ELR (cell line): ENCODE measurements at regions not wholly inside any gene's neighbourhood (a gene's known extent, or its start where the extent isn't known, plus 50 kb on each side); places are given as distances from the start of the nearest gene placed in this dataset.
A peak's percentile ranks its signal among the peaks of the same experiment; 100 is the strongest.
"Not testable (repeated sequence)": the region's sequence is repeated elsewhere in the genome, so short reads cannot be mapped to it uniquely, and the experiment has no call there.

Experiments
- DNase-seq: peaks from one replicate; pipeline ENCODE4 v3.0.0-alpha.2; 2015; ENCODE audit warnings: low read depth

DNA sequence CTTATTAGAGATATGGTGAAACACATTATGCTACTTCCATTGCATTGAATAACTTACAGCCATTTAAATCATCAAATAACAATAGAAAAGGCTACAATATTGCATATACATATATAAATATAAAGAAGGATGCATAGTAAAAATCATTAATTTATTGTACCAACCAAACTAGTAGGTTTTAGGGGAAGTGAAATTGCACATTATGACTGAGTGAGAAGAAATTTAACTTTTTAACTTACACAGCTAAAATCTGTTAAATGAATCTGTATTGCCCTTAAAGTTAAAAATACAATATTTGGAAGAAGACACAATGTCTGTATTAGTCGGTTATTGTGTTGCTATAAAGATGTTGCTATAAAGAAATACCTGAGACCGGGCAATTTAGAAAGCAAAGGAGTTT is 2073.7 kb upstream of the ACO1 start:
- DNase-seq, result no peak

DNA sequence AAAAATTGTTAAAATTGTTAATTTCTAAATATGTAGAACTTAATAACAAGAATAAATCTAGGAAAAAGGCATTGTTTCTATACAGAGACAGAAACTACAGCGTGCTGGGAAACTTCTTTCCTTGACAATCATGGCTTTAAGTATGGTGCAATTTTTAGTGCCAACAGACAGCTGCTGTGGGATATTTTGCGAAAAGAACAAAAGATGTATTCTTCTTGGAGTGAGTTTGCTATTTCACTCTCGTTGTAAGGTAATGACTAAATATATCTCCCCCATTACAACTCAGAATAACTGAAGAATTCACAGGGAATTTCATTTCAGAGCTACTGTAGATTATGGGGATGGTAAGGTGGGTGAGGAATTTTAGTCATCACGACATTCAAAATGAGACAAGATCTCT is 2055.0 kb upstream of the ACO1 start:
- no peak for DNase-seq

DNA sequence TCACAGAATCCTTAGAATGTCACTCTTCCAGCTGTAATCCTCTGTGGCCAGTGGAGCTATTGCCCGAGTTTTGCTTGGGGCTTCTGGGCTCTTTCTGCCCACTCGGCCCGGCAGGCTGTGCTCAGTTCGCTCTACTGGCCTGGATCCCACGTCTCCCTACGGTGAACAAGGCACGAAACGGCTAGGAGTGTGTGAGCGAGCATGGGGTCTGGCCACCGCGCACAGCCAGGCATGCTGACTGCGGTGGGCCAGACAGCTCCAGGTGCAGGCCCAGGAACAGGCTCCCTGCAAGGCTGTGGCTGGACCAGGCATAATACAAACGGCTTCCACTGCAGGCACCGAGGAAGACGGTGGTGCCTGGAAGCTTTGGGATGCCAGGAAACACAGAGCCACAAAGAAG is 2035.5 kb upstream of the ACO1 start:
- DNase-seq, result no peak

DNA sequence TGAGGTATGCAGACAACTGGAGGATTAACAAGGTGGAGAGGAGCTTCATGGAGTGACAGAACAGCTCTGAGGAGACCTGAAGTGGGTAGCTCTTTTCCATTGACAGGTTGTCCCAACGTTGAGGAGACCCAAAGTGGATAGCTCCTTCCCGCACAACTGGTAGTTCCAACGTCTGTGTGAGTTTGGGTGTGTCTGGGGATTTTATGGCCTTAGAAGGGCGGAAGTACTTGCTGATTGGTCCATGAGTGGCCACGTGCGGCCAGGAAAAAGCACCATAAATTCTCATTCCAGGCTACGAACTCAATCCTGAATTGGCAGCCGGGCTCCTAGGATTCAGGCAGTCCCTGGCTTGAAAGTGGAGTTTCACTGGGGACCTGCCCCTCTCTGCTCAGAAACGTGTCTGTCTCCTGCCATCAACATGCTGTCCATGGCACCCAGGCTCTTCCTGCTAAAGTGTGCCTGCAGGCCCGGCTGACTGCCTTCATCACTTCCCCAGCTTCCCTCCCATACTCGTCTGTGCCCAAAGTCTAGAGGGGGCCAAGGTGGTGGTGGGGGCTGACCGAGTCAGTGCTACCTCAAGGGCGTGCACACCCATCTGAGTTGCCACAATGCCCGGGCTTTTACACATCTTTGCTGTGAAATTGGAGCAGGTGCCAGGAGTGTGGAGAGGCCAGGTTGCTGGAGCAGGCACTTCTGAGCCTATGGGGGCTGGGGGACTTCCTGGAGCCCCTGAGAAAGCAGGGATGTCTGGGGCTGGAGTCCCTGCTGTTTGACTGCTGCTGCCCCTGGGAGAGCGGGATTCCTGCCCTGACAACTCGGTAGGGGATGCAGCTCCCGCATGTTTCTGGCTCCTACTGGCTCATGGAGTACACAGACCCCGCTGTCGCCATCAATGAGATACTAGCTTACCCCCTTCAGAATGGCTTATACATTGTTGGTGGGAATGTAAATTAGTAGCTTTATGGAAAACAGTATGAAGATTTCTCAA is 2034.6 kb upstream of the ACO1 start:
- no peak for DNase-seq

DNA sequence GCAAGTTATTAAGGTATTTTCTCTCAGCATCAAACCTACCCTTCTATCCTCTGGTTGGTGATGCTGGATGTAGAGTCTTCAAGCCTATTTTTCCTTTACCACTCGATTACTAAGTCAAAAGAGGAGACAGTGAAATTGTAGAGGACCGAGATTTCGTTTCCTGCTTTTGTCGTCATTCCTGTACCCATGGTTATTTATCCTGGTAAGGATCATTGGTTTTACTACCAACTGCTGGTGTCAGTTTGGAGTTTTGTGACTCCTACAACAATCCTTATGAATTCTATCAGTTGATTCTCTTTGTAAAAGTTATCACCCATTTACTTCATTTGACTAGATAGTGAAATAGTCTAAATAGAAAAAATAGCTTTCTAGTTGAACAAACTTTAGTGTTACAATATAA is 2028.2 kb upstream of the ACO1 start:
- no peak for DNase-seq

DNA sequence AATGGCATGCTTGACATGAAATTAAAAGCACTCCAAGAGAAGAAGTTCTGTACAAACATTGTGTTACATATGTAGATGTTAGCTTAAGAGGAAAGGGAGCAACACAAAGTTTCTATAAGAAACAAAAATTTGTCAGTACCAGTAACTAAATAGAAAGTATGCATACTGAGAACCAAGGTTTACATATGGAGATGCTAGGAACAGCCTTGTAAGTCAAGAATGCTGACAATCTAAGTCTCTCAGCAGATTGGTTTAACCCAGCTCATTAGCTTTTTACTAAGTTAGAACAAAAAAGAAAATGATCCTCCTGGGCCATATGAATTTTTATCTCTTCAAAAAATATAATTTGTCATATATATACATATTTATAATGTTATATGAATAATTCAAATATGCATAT is 2022.1 kb upstream of the ACO1 start:
- no peak for DNase-seq

DNA sequence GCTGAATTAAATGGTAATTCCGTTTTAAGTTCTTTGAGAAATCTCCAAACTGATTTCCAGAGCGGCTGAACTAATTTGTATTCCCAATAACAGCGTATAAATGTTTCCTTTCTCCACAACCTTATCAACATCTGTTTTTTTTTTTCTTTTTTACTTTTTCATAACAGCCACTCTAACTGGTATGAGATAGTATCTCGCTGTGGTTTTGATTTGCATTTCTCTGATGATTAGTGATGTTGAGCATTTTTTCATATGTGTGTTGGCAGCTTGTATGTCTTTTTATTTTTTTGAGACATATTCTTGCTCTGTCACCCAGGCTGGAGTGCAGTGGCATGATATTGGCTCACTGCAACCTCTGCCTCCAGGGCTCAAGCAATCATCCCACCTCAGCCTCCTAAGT is 2018.3 kb upstream of the ACO1 start:
- DNase-seq, result not testable (repeated sequence)

DNA sequence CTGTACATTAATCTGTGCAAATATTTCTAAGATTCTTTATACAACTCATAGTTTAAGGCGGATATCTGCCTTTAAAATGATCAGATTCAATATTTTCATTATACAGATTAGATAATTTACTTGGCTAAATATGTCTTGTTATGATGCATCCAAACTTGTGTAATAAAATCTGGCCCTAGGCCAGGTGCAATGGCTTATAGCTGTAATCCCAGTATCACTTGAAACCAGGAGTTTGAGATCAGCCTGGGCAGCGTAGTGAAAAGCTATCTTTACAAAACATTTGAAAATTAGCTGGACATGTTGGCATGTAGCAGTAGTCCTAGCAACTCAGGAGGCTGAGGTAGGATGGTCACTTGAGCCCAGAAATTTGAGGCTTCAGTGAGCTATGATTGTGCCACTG is 2002.2 kb upstream of the ACO1 start:
- no peak for DNase-seq

DNA sequence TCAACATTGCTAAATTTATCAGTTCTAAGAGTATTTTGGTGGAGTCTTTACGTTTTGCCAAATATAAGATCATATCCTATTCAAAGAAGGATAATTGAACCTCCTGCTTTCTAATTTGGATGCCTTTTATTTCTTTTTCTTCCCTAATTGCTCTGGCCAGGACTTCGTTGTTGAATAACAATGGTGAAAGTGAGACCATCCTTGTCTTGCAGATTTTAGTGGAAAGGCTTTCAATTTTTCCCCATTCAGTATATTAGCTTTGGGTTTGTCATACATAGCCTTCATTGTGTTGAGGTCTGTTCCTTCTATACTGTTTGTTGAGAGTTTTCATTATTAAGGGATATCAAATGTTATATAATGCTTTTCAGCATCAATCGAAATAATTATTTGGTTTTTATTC is 1974.2 kb upstream of the ACO1 start:
- no peak for DNase-seq

DNA sequence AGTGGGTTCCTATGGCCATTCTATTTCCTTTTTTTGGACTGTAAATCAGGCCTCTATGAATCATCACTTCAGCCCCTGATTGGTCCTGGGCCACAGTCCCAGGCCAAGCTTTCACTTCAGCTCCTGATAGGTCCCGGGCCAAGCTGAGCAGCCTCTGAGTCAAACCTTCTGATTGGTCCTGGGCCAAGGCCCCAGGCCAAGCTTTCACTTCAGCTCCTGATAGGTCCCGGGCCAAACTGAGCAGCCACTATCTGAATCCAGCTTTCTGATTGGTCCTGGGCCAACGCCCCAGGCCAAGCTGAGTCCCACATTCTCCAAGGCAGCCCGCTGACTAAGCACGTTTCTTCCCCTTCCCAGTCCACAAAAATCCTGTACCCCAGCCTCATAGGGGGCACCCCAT is 1972.9 kb upstream of the ACO1 start:
- DNase-seq, result no peak

DNA sequence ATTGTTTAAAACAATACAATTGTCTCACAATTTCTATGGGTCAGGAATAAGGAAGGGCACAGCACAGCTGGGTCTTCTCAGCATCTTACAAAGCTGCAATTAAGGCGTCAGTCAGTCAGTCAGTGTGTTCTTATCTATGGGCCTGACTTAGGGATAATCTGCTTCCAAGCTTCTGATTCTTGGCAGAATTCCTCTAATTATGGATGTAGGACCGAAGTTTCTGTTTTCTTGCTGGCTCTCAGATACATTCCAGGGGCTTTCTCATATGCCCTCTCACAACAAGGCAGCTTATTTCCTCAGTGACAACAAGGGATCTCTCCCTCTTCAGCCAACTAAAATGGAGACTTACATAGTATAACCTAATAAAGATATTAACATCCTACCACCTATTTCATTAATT is 1925.3 kb upstream of the ACO1 start:
- no peak for DNase-seq

DNA sequence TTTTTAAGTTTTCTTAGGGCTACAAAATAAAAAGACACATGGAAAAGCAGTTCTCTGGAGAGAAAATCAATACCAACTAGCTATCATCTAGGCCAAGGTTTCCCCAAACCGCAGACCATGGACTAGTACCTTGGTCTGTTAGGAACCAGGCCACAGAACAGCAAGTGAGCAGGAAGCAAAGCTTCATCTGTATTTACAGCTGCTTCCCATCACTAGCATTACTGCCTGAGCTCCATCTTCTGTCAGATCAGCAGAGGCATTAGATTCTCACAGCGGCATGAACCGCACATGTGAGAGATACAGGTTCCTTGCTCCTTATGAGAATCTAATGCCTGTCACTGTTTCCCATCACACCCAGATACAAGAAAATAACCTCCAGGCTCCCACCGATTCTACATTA is 1907.6 kb upstream of the ACO1 start:
- no peak for DNase-seq

DNA sequence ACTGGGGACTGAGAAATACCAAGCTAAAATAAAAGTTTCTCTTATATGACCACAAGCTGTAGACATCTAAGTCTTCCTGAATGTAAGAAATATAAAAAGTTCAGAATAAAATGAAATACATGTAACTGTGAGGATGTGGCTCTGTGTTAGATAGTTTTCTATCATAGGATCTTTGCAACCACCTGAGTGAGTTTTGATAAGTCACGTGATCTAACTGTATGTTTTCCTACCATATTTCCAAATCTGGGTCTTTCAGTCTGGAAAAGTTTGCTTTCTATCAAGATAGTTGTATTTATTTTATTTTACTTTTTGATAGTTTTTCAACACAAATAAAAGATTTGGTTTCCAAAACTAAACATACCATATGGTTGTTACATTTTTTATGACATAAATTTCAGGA is 1905.8 kb upstream of the ACO1 start:
- DNase-seq, result no peak

DNA sequence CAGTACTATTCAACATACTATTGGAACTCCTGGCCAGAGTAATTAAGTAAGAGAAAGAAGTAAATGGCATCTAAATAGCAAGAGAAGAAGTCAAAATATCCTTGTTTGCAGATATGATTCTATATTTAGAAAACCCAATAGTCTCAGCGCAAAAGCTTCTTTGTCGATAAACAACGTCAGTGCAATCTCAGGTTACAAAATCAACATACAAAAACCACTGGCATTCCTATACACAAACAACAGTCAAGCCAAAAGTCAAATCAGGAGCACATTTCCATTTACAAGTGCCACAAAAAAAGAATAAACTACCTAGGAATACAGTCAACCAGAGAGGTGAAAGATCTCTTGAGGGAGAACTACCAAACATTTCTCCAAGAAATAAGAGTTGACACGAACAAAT is 1901.9 kb upstream of the ACO1 start:
- DNase-seq, result no peak

DNA sequence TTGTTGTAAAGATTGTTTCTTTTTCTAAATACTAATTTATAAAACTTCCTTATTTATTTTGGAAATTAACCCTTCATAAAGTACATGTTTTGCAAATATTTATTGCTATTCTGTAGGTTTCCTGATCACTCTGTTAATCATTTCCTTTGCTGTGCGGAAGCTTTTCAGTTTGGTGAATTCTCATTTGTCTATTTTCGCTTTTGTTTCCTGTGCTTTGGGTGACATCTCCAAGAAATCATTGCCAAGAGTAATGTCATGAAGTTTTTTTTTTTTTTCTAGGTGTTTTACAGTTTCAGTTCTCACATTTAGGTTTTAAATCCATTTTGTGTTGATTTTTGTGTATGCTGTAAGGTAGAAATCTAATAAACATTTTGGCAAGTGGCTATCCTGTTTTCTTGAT is 1899.8 kb upstream of the ACO1 start:
- no peak for DNase-seq

DNA sequence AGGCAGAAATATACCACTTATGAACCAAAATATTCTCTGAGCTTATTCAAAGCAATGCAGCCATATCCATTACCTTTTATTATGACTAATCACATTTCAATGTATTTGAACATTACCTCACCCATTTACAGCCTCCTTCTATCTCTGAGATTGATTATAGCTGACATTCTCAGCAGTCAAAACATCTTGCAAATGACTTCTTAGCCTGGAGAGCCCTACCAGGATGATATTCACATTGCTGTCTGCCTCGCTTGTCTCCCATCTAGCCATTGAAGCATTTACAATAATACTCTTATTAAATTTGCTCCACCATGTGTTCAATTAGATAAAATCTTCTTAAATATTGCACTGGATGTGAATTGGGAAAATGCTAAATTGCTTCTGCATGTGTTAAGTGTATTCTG is 1879.9 kb upstream of the ACO1 start:
- DNase-seq, result no peak

DNA sequence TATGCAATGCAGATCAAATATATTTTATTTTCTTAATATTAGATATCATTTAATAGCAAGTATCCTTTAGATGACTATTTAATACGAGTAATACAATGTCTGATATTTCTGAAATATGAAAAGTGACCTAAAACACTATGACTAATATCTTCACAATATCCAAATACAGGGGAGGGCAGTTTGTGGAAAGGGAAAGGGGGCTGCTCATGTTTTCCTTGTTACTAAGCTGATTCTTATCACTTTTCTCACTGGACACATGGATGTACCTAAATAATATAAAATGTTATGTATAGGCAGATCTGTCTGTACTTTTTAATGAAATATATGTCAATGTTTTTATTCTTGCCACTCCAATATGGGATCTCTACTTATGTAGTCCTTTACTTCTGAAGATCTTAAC is 1879.1 kb upstream of the ACO1 start:
- DNase-seq, result no peak

DNA sequence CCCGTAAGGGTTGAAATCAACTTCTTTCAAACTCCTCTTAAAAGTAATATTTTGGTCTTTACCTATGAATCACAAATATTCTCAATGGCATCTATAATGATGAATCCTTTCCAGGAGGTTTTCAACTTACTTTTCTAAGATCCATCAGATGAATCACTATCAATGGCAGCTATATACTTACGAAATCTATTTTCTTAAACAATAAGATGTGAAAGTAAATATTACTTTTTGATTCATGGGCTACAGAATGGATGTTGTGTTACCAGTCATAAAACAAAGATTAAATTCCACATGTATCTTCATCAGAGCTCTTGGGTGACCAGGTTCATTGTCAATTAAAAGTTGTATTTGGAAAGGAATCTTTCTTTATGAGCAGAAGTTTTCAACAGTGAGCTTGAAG is 1877.7 kb upstream of the ACO1 start:
- DNase-seq, result no peak

DNA sequence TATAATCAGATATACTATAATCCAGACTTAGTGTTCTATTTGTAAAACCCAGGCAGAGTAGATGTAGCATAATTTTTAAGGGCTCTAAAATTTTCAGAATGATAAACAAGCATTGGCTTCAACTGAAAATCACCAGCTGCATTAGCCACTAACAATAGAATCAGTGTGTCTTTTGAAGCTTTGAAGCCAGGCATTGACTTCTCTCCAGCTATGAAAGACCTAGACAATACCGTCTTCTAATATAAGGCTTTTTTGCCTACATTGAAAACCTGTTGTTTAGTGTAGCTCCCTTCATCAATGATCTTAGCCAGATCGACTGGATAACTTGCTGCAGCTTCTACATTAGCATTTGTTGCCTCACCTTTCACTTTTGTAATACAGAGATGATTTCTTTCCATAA is 1877.3 kb upstream of the ACO1 start:
- DNase-seq, result no peak

DNA sequence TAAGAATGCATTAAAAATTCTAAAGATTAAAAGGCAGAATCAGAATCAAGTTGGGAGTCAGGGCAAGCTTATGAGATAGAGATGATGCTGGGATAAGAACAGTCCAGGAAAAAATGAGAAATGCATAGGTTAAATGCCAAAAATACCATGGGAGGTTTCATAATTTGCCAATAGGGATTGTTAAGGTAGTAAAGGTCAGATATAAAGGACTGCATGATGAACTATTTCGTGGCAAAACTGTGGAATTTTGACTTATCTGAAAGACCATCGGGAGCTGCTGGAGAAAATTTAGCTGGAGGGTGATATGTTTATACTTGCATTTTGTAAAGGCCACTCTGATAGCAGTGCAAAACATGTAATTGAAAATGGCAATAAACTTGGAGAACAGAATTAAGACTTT is 1872.8 kb upstream of the ACO1 start:
- DNase-seq, result no peak

DNA sequence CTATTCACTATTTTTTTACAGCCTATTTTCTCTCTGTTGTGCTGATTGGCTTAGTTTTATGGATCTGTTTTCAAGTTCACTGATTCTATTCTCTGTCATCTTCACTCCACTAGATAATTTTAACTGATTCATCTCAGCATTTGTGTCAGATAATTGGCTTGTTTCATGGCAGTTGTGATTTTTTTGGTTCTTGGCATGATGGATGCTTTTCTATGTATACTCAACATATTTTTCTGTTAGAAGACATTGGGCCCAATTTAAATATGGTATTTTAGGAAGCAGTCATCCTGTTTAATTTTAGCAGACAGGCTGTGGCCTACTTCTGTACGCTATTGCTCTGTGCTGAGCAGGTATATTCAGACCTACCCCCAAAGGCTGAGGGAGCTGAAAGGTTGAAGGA is 1865.3 kb upstream of the ACO1 start:
- no peak for DNase-seq

DNA sequence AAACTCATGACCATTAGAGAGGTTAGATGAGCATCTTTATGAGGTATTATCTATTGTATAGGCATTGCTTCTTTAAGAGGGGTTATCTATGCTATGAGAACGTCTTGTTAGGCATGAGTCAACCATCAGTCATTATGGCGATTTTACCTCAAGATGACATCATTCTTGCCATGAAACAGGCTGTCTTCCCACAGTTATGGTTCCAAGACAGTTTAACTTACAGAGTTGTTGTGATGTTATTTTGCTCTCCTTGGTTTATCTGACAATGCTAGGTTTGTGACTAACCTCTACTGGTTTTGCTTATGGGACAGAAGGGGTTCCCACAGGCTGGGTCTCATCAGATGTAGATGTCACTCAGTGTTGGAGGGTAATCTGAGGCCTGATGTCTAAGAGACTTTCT is 1864.7 kb upstream of the ACO1 start:
- peak; percentile 0 for DNase-seq

DNA sequence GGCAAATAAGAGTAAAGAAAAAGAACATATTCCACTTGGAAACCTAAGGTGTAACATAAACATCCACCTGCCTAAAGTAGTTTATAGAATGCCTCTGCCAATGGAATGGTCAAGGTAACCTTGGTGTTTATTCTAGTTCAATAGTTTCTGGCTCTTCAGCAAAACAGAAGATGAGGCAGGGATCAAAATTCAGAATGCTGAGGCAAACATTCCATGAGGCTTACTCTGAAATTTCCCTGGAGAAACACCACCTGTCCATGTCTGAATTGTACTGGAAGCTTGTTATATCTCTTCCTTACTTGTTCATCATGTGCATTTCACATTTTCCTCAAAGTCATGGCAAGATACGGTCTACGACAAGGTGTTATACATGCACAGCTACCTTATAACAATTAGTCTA is 1862.4 kb upstream of the ACO1 start:
- no peak for DNase-seq

DNA sequence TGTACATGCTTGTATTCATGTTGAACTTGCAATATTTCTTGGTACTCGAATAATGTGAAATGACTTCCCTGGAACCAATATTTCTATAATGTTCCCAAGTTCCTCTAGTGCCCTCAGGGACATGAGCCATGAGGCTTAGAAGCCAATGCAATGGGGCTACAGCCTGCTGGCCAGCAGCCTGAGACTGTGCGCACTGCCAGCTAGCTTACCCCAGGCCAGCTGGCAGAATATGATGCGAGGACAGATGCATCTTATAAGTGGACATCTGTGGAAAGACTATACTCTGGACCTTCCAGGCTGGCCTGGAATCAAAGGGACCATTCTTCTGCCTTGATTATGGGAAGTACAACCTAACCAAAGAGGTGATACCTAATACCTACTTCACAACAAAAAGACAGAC is 1862.0 kb upstream of the ACO1 start:
- DNase-seq, result no peak
